Panc1 (cell line): ENCODE measurements at regions not wholly inside any gene's neighbourhood (a gene's known extent, or its start where the extent isn't known, plus 50 kb on each side); places are given as distances from the start of the nearest gene placed in this dataset.

Experiments used
- ATAC-seq: fragments of 200-7000 bp; cut with Tn5 transposase; 2 replicates; pipeline ENCODE4 v1.9.1; 2020; ENCODE audit warnings: mild to moderate bottlenecking, moderate library complexity
- BruUV-seq: library from RNA; stranded (reverse); fragments of 400-500 nt; replicated peaks from 2 replicates; lab custom pipeline; 2021; lab: Mats Ljungman, UMichigan
- CTCF ChIA-PET: fragments of 300-600 bp; sonication (Branson Sonifier 250); formaldehyde crosslinking; loops from one replicate; lab custom pipeline; 2022; ENCODE audit warnings: antibody characterized with exemption; lab: Charles Lee
- POLR2A ChIA-PET: fragments of 300-600 bp; sonication (Branson Sonifier 250); formaldehyde crosslinking; loops from one replicate; lab custom pipeline; 2022; ENCODE audit warnings: antibody characterized with exemption; lab: Charles Lee
- DNase-seq: peaks from one replicate; pipeline ENCODE4 v3.0.0-alpha.2; 2010; ENCODE audit warnings: low read depth, low spot score
- H3K27ac ChIP-seq: 2 replicates; pipeline ENCODE4 v1.5.1; 2011; ENCODE audit warnings: mild to moderate bottlenecking, low read length, inconsistent platforms
- H3K27me3 ChIP-seq: fragments of 200-500 bp; sonication (Bioruptor generic); 2 replicates; pipeline ENCODE4 v1.6.0; 2014; ENCODE audit warnings: low read length, inconsistent platforms; ENCODE audit not compliant: control insufficient read depth, insufficient read depth
- H3K36me3 ChIP-seq: fragments of 200-500 bp; sonication (Bioruptor generic); 2 replicates; pipeline ENCODE4 v1.5.1; 2014; ENCODE audit warnings: inconsistent platforms, mild to moderate bottlenecking, low read length, moderate library complexity; ENCODE audit not compliant: control insufficient read depth, insufficient read depth
- H3K4me1 ChIP-seq: 2 replicates; pipeline ENCODE4 v1.5.1; 2011; ENCODE audit warnings: inconsistent platforms, mild to moderate bottlenecking, low read length, moderate library complexity; ENCODE audit not compliant: control insufficient read depth, insufficient read depth
- H3K4me3 ChIP-seq, 2 experiments: 2 replicates each; pipeline ENCODE4 v1.5.1; 2011 to 2012; ENCODE audit warnings: low read depth in 2 of 2, low read length in 2 of 2, mild to moderate bottlenecking in 2 of 2, inconsistent platforms in 1 of 2, moderate library complexity in 1 of 2
- H3K9me3 ChIP-seq: fragments of 200-500 bp; sonication (Bioruptor generic); 2 replicates; pipeline ENCODE4 v1.5.1; 2014; ENCODE audit warnings: low read depth, mild to moderate bottlenecking, inconsistent platforms, low read length, moderate library complexity; ENCODE audit not compliant: control insufficient read depth, insufficient read depth
- CTCF ChIP-seq: fragments of 450-650 bp; IDR thresholded peaks from 2 replicates; pipeline ENCODE4 v1.5.1; 2017; ENCODE audit warnings: mild to moderate bottlenecking
- POLR2AphosphoS5 ChIP-seq: IDR thresholded peaks from 2 replicates; pipeline ENCODE4 v1.6.1; 2012; ENCODE audit warnings: mild to moderate bottlenecking, low read depth, low read length, moderate library complexity
- REST ChIP-seq, 2 experiments: IDR thresholded peaks; 2 replicates each; pipeline ENCODE4 v1.6.1; 2011 to 2012; ENCODE audit warnings: low read depth in 2 of 2, control low read depth in 1 of 2, low read length in 1 of 2, mild to moderate bottlenecking in 1 of 2, moderate library complexity in 1 of 2; ENCODE audit not compliant: insufficient read depth in 1 of 2
- SIN3A ChIP-seq: IDR thresholded peaks from 2 replicates; pipeline ENCODE4 v1.6.1; 2012; ENCODE audit warnings: low read depth, mild to moderate bottlenecking, low read length, moderate library complexity, borderline replicate concordance; ENCODE audit not compliant: insufficient read depth
- TCF7L2 ChIP-seq: IDR thresholded peaks from 2 replicates; pipeline ENCODE4 v1.6.1; 2011; ENCODE audit warnings: mild to moderate bottlenecking, low read depth, low read length, inconsistent platforms
- in situ Hi-C: cut with HindIII; loops from 2 replicates; pipeline ENCODE4 v1.10.0; 2016; ENCODE audit warnings: low sequenced_read_pairs, low pct_unique_long_range_greater_than_20kb
- intact Hi-C: fragments of 100-400 bp; cut with micrococcal nuclease; formaldehyde crosslinking; loops from one replicate; pipeline ENCODE4 v1.10.0; 2022; ENCODE audit not compliant: unreplicated experiment

GRCh38 chr3:145801696-145802095 is 359.3 kb downstream of the PLOD2 start:
- DNase-seq (no peak), ATAC-seq (no peak)
- Histone ChIP-seq H3K36me3 (no peaks in the 10 kb centered on the region), H3K4me1 (no peaks in the 10 kb centered on the region), H3K9me3 (no peaks in the 10 kb centered on the region), H3K27me3 (no peaks in the 10 kb centered on the region), H3K27ac (no peak overlapping the region), H3K4me3 (no peak overlapping the region)
- no peak for TF ChIP-seq TCF7L2
- TF ChIP-seq POLR2AphosphoS5: no peak
- TF ChIP-seq CTCF: no peak
- ChIA-PET CTCF (no interaction called here), POLR2A (no interaction called here)
- intact Hi-C loops (no loop called here), in situ Hi-C loops (no loop called here)
- no TSS peak for BruUV-seq

- peak; percentile 28; the same call in 1 of the 2 replicates for TF ChIP-seq CTCF
- no peak for TF ChIP-seq SIN3A
- H3K27ac ChIP-seq: no peak overlapping the region
- no peaks in the 10 kb centered on the region for H3K4me1 ChIP-seq
- CTCF ChIA-PET: interaction anchor here (0.6 to 0.7 kb wide), 2 partner anchors 156 to 414 kb away, joined by 3 to 8 read pairs; no protein-coding TSS in a partner anchor
- H3K4me3 ChIP-seq: no peak overlapping the region
- no peaks in the 10 kb centered on the region for H3K9me3 ChIP-seq
- ATAC-seq: no peak
- no peaks in the 10 kb centered on the region for H3K36me3 ChIP-seq
- BruUV-seq: no TSS peak
- intact Hi-C loops (no loop called here), in situ Hi-C loops (no loop called here)
- POLR2A ChIA-PET: no interaction called here
- no peak for DNase-seq
- H3K27me3 ChIP-seq: no peaks in the 10 kb centered on the region
Measured at GRCh38 chr3:145807990-145808389, 353.0 kb downstream of the PLOD2 start.

GRCh38 chr3:145812391-145812790 is 348.6 kb downstream of the PLOD2 start:
- intact Hi-C loops: no loop called here

More at GRCh38 chr3:145812391-145812790, 348.6 kb downstream of the PLOD2 start:
- H3K36me3 ChIP-seq: no peaks in the 10 kb centered on the region
- CTCF ChIA-PET: no interaction called here
- no peak for DNase-seq
- no peak for TF ChIP-seq SIN3A
- TF ChIP-seq TCF7L2: no peak
- TF ChIP-seq REST (IDR thresholded peaks at IDR 0.05; ENCODE audit: insufficient read depth in 1 of 2, low read depth in 2 of 2, low read length in 1 of 2): no peak
- no peak for TF ChIP-seq CTCF
- no peak for TF ChIP-seq POLR2AphosphoS5
- ATAC-seq: no peak
- no peak overlapping the region for H3K27ac ChIP-seq
- in situ Hi-C loops: no loop called here
- POLR2A ChIA-PET: no interaction called here
- H3K9me3 ChIP-seq: no peaks in the 10 kb centered on the region; the same call in 1 of the 2 replicates
- no peaks in the 10 kb centered on the region for H3K27me3 ChIP-seq
- no peaks in the 10 kb centered on the region for H3K4me1 ChIP-seq
- H3K4me3 ChIP-seq: no peak overlapping the region
- BruUV-seq: no TSS peak
